ENCODE measurements at regions not wholly inside any gene's neighbourhood (a gene's known extent, or its start where the extent isn't known, plus 50 kb on each side); places are given as distances from the start of the nearest gene placed in this dataset.
"Not testable (repeated sequence)": the region's sequence is repeated elsewhere in the genome, so short reads cannot be mapped to it uniquely, and the experiment has no call there.

DNA sequence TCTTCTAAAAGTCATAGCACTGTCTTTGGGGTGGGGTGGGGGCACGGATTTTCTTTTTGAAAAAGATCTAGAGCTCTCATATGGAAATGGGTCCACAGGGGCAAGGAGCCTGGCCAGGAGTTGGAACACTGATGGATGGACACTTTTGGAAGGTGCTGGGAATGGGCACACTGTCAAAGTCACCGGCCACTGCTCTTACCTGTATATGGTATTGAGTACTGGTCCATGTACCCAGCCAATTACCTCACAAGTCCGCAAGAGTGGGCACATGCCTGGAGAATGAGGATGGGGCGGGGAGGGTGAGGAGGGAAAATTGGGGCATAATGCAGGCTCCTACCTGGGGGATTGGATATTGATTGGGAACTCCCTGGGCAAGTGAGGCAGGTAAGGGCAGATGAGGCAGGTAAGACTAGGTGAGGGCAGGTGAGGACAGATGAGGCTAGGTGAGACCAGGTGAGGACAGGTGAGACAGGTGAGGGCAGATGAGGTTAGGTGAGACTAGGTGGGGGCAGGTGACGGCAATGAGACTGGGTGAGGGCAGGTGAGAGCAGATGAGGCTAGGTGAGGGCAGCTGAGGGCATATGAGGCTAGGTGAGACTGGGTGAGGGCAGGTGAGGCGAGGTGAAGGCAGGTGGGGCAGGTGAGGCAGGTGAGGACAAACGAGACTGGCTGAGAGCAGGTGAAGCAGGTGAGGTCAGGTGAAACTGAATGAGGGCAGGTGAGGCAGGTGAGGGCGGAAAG lies 167.9 kb downstream of the NRN1 start:
- no peak for DNase-seq

GRCh38 chr6:5837323-5837722 lies 169.4 kb downstream of the NRN1 start:
- DNase-seq = no peak

GRCh38 chr6:5836597-5836996 lies 170.1 kb downstream of the NRN1 start:
- DNase-seq = not testable (repeated sequence)

- no peak for DNase-seq
These were observed 173.6 kb downstream of the NRN1 start for GRCh38 chr6:5833120-5833519.

- no peak for DNase-seq
These were observed 174.1 kb downstream of the NRN1 start for GRCh38 chr6:5832668-5833067.

GRCh38 chr6:5831219-5831862 lies 175.4 kb downstream of the NRN1 start:
- peak in 9 of 56 donors; percentile 4 to 50 (median 14) for DNase-seq

DNA sequence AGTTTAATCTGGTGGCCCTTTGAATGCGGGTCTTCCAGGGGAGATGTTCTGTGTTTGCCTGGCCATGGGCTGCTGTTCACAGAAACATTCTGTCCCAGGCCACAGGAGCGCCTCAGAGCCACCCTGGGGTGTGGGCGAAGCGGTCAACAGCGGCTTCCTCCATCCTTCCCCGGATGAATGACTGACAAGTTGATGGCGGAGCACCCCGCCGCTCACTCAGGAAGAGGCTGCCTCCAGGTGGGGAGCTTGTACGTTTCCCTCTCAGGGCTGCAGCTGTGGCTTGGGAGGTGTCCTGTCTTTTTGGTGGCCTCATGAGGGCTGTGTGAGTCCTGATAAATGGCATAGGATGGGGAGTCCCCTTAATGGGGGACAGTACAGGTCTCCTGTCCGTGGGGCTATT lies 178.4 kb downstream of the NRN1 start:
- no peak for DNase-seq

GRCh38 chr6:5827056-5827904 lies 179.4 kb downstream of the NRN1 start:
- no peak for DNase-seq

- DNase-seq = not testable (repeated sequence)
These were observed 182.2 kb downstream of the NRN1 start for GRCh38 chr6:5824382-5824983.
